H1 (cell line): ENCODE measurements at regions not wholly inside any gene's neighbourhood (a gene's known extent, or its start where the extent isn't known, plus 50 kb on each side); places are given as distances from the start of the nearest gene placed in this dataset.

ENCODE experiments used
- CTCF ChIA-PET: fragments of 300-600 bp; sonication (Branson Sonifier 250); formaldehyde crosslinking; loops from one replicate; lab custom pipeline; 2021; ENCODE audit not compliant: partially characterized antibody; lab: Charles Lee
- POLR2A ChIA-PET: fragments of 300-600 bp; sonication (Branson Sonifier 250); formaldehyde crosslinking; loops from one replicate; lab custom pipeline; 2021; ENCODE audit warnings: inconsistent platforms; ENCODE audit not compliant: partially characterized antibody; lab: Charles Lee
- DNase-seq, 2 experiments: peaks; one replicate each; pipeline versions ENCODE4 v3.0.0 to v3.0.0-alpha.2; 2010 to 2022; ENCODE audit warnings: low spot score in 2 of 2, low read depth in 1 of 2, mixed read lengths in 1 of 2
- FAIRE-seq: peaks from 2 replicates; lab custom pipeline; 2011; peaks lifted over from hg19 to GRCh38; lab: Jason Lieb, UNC
- H2AFZ ChIP-seq: 2 replicates; pipeline ENCODE4 v1.8.1; 2012; ENCODE audit warnings: low read length, inconsistent platforms
- H2AK5ac ChIP-seq: 2 replicates; pipeline ENCODE4 v1.6.1; 2013; ENCODE audit warnings: low read depth, low read length
- H2BK120ac ChIP-seq: replicated peaks from 2 replicates; pipeline ENCODE3; 2013; ENCODE audit warnings: low read depth, low read length, inconsistent platforms
- H2BK12ac ChIP-seq: 2 replicates; pipeline ENCODE4 v1.6.1; 2013; ENCODE audit warnings: low read depth, low read length
- H2BK15ac ChIP-seq: 2 replicates; pipeline ENCODE4 v1.6.1; 2013; ENCODE audit warnings: low read length
- H2BK20ac ChIP-seq: 2 replicates; pipeline ENCODE4 v1.6.1; 2013; ENCODE audit warnings: low read length
- H2BK5ac ChIP-seq: 2 replicates; pipeline ENCODE4 v1.6.1; 2013; ENCODE audit warnings: low read depth, low read length
- H3K14ac ChIP-seq: 2 replicates; pipeline ENCODE4 v1.6.1; 2013; ENCODE audit warnings: inconsistent platforms; ENCODE audit not compliant: insufficient read length
- H3K18ac ChIP-seq: 2 replicates; pipeline ENCODE4 v1.6.1; 2013; ENCODE audit warnings: low read length; ENCODE audit errors: extremely low read depth
- H3K23ac ChIP-seq: 2 replicates; pipeline ENCODE4 v1.6.1; 2013; ENCODE audit warnings: inconsistent platforms; ENCODE audit not compliant: insufficient read length
- H3K23me2 ChIP-seq: 2 replicates; pipeline ENCODE4 v1.6.1; 2013; ENCODE audit warnings: low read depth, low read length
- H3K27ac ChIP-seq: 2 replicates; pipeline ENCODE4 v1.6.1; 2011; ENCODE audit warnings: low read depth, low read length, inconsistent platforms
- H3K27me3 ChIP-seq, 4 experiments: replicated peaks in 1 of 4; 1 replicate in 1 of 4; 2 replicates in 3 of 4; pipeline versions ENCODE4 v1.6.1 to v1.8.1; 2011 to 2013; ENCODE audit warnings: low read length in 3 of 4, mild to moderate bottlenecking in 3 of 4, inconsistent platforms in 2 of 4, mixed read lengths in 2 of 4, moderate library complexity in 1 of 4; ENCODE audit not compliant: control insufficient read depth in 3 of 4, insufficient read depth in 3 of 4; ENCODE audit errors: extremely low read depth in 1 of 4
- H3K36me3 ChIP-seq, 4 experiments: 2 replicates each; pipeline versions ENCODE4 v1.6.1 to v1.8.1; 2011 to 2013; ENCODE audit warnings: mild to moderate bottlenecking in 4 of 4, low read length in 3 of 4, moderate library complexity in 2 of 4, control low read depth in 1 of 4, inconsistent platforms in 1 of 4; ENCODE audit not compliant: insufficient read depth in 4 of 4, control insufficient read depth in 2 of 4
- H3K4ac ChIP-seq: replicated peaks from 2 replicates; pipeline ENCODE3; 2013; ENCODE audit warnings: low read length, low read depth, mixed read lengths, inconsistent platforms; ENCODE audit not compliant: insufficient read length
- H3K4me1 ChIP-seq, 4 experiments: replicated peaks in 1 of 4; 1 replicate in 1 of 4; 2 replicates in 3 of 4; pipeline versions ENCODE4 v1.6.1 to v1.8.1; 2011 to 2013; ENCODE audit warnings: low read length in 3 of 4, inconsistent platforms in 2 of 4, mixed read lengths in 1 of 4; ENCODE audit not compliant: insufficient read depth in 4 of 4, control insufficient read depth in 3 of 4
- H3K4me2 ChIP-seq, 2 experiments: 2 replicates each; pipeline versions ENCODE4 v1.6.1 to v1.8.1; 2011 to 2013; ENCODE audit warnings: low read depth in 2 of 2, low read length in 2 of 2, control low read depth in 1 of 2, inconsistent platforms in 1 of 2, mild to moderate bottlenecking in 1 of 2; ENCODE audit not compliant: insufficient read depth in 1 of 2
- H3K4me3 ChIP-seq, 4 experiments: fragments of 200-600, 300-600 bp in 1 of 4; sonication (generic), shearing (Covaris generic), sonication (Bioruptor Twin) in 1 of 4; 2 replicates each; pipeline versions ENCODE4 v1.5.1 to v1.8.1; 2011 to 2016; ENCODE audit warnings: low read length in 4 of 4, low read depth in 3 of 4, control low read depth in 2 of 4, inconsistent platforms in 2 of 4, mild to moderate bottlenecking in 2 of 4, mixed read lengths in 1 of 4, moderate library complexity in 1 of 4; ENCODE audit not compliant: insufficient read depth in 2 of 4; ENCODE audit errors: extremely low read depth in 1 of 4
- H3K56ac ChIP-seq: replicated peaks from 2 replicates; pipeline ENCODE3; 2013; ENCODE audit warnings: low read depth, mild to moderate bottlenecking, mixed read lengths, low read length, inconsistent platforms; ENCODE audit not compliant: insufficient read length
- H3K79me1 ChIP-seq: 2 replicates; pipeline ENCODE4 v1.6.1; 2013; ENCODE audit warnings: low read depth, low read length, control low read depth
- H3K79me2 ChIP-seq, 2 experiments: 2 replicates each; pipeline versions ENCODE4 v1.6.1 to v1.8.1; 2012 to 2013; ENCODE audit warnings: low read length in 2 of 2, mild to moderate bottlenecking in 2 of 2, inconsistent platforms in 1 of 2; ENCODE audit not compliant: insufficient read depth in 2 of 2, control insufficient read depth in 1 of 2
- H3K9ac ChIP-seq, 4 experiments: replicated peaks in 1 of 4; 1 replicate in 1 of 4; 2 replicates in 3 of 4; pipeline versions ENCODE4 v1.6.1 to v1.8.1; 2011 to 2013; ENCODE audit warnings: low read depth in 3 of 4, low read length in 3 of 4, control low read depth in 2 of 4, mild to moderate bottlenecking in 2 of 4, moderate library complexity in 2 of 4, inconsistent platforms in 1 of 4; ENCODE audit errors: extremely low read depth in 1 of 4
- H3K9me3 ChIP-seq, 2 experiments: 2 replicates each; pipeline versions ENCODE4 v1.6.1 to v1.8.1; 2012 to 2013; ENCODE audit warnings: mild to moderate bottlenecking in 2 of 2, moderate library complexity in 2 of 2, control low read depth in 1 of 2, inconsistent platforms in 1 of 2, low read depth in 1 of 2, low read length in 1 of 2, mixed read lengths in 1 of 2; ENCODE audit not compliant: insufficient read depth in 2 of 2
- H4K20me1 ChIP-seq, 2 experiments: replicated peaks in 1 of 2; 2 replicates each; pipeline versions ENCODE3 to v1.8.1; 2011 to 2013; ENCODE audit warnings: inconsistent platforms in 2 of 2, low read length in 2 of 2, mild to moderate bottlenecking in 1 of 2; ENCODE audit not compliant: insufficient read depth in 2 of 2, control insufficient read depth in 1 of 2
- H4K5ac ChIP-seq: 2 replicates; pipeline ENCODE4 v1.6.1; 2013; ENCODE audit warnings: low read length, low read depth, mixed read lengths, inconsistent platforms; ENCODE audit not compliant: insufficient read length
- H4K8ac ChIP-seq: 2 replicates; pipeline ENCODE4 v1.8.0; 2013; ENCODE audit warnings: mild to moderate bottlenecking, moderate library complexity, low read length, inconsistent platforms; ENCODE audit not compliant: insufficient read depth; ENCODE audit errors: extremely low read depth
- H4K91ac ChIP-seq: replicated peaks from 2 replicates; pipeline ENCODE3; 2013; ENCODE audit warnings: low read length, mixed read lengths, inconsistent platforms; ENCODE audit not compliant: insufficient read length
- BRCA1 ChIP-seq: IDR thresholded peaks from 2 replicates; pipeline ENCODE4 v1.6.1; 2012; ENCODE audit warnings: low read depth, low read length, improper control_type of control experiment
- CREB1 ChIP-seq: IDR thresholded peaks from 2 replicates; pipeline ENCODE4 v1.6.1; 2012; ENCODE audit warnings: inconsistent platforms
- KDM1A ChIP-seq: fragments of 200-600, 300-600 bp; sonication (generic); IDR thresholded peaks from 2 replicates; pipeline ENCODE4 v1.7.1; 2016; ENCODE audit warnings: mild to moderate bottlenecking, low read length, borderline replicate concordance
- POLR2AphosphoS5 ChIP-seq: IDR thresholded peaks from 2 replicates; pipeline ENCODE4 v1.6.1; 2011; ENCODE audit warnings: low read depth, low read length
- SUZ12 ChIP-seq: fragments of 200-600 bp; sonication (generic); IDR thresholded peaks from 2 replicates; pipeline ENCODE4 v1.6.1; 2012; ENCODE audit warnings: mild to moderate bottlenecking, inconsistent platforms, low read length, moderate library complexity, mixed read lengths
- WGBS, 2 experiments: shearing (Covaris generic) in 1 of 2; methylation state at CpG; one replicate each; pipeline versions ENCODE4 v1.1.6 to v1.1.7; 2013 to 2015; ENCODE audit warnings: low lambda C conversion rate in 2 of 2, mixed read lengths in 2 of 2, inconsistent platforms in 1 of 2, low coverage in 1 of 2, missing lambda C conversion rate in 1 of 2; ENCODE audit not compliant: insufficient replicate concordance in 2 of 2, insufficient coverage in 1 of 2, insufficient read length in 1 of 2; ENCODE audit errors: extremely low coverage in 1 of 2, missing lambda C conversion rate in 1 of 2; 5-methylcytosine and 5-hydroxymethylcytosine counted together

- DNase-seq (no peak), FAIRE-seq (no peak)
- H2AFZ ChIP-seq, result no peak overlapping the region
- H3K79me2 ChIP-seq, result no peaks in the 10 kb centered on the region
- H3K4ac ChIP-seq, result no peak overlapping the region
- no peak overlapping the region for H4K91ac ChIP-seq
- H3K23me2 ChIP-seq, result no peaks in the 10 kb centered on the region
- CTCF ChIA-PET, result no interaction called here
- H2AK5ac ChIP-seq, result no peak overlapping the region
- H2BK5ac ChIP-seq, result no peak overlapping the region
- H3K23ac ChIP-seq, result no peak overlapping the region
- no peaks in the 10 kb centered on the region for H3K4me1 ChIP-seq
- H3K79me1 ChIP-seq, result no peaks in the 10 kb centered on the region
- no peaks in the 10 kb centered on the region for H3K36me3 ChIP-seq
- no peak overlapping the region for H4K5ac ChIP-seq
- H2BK120ac ChIP-seq, result no peak overlapping the region
- H3K14ac ChIP-seq, result no peak overlapping the region
- H4K20me1 ChIP-seq, result no peaks in the 10 kb centered on the region
- 88% methylated on average over 3 of the region's 3 CpGs; no CpG with 5 or more reads in 1 of the 2 experiments for WGBS, 2 experiments
- no peak overlapping the region for H2BK12ac ChIP-seq
- H2BK15ac ChIP-seq, result no peak overlapping the region
- no peak overlapping the region for H4K8ac ChIP-seq
- H3K27ac ChIP-seq, result no peak overlapping the region
- no peak overlapping the region for H2BK20ac ChIP-seq
- no peak overlapping the region for H3K4me2 ChIP-seq
- no peak overlapping the region for H3K18ac ChIP-seq
- POLR2A ChIA-PET, result interaction anchor here (1.1 kb wide), 1 partner anchor 432 kb away, joined by 3 read pairs; no protein-coding TSS in a partner anchor
- no peak overlapping the region for H3K9ac ChIP-seq
- no peak overlapping the region for H3K4me3 ChIP-seq
- H3K56ac ChIP-seq, result no peak overlapping the region
- no peaks in the 10 kb centered on the region for H3K9me3 ChIP-seq
- peaks cover 0 to 1% (median 0%) of the 10 kb centered on the region in 4 experiments; a peak in 1 of 7 replicates for H3K27me3 ChIP-seq
- TF ChIP-seq BRCA1 (no peak), POLR2AphosphoS5 (no peak), CREB1 (no peak), SUZ12 (no peak), KDM1A (no peak)
Measured at GRCh38 chr12:77572371-77572770, 258.3 kb upstream of the NAV3 start.
